Lung (tissue), 11 donors: ENCODE measurements at regions not wholly inside any gene's neighbourhood (a gene's known extent, or its start where the extent isn't known, plus 50 kb on each side); places are given as distances from the start of the nearest gene placed in this dataset.

Experiments used
- ATAC-seq: fragments of 200-7000 bp; cut with Tn5 transposase; one replicate; pipeline ENCODE4 v1.9.1; 2020; ENCODE audit warnings: moderate number of reproducible peaks; ENCODE audit not compliant: insufficient read depth, low FRiP score
- DNase-seq, 3 donors: peaks; one replicate each; pipeline ENCODE4 v3.0.0-alpha.2; 2013 to 2017
- H3K27ac ChIP-seq, 2 donors: one replicate each; pipeline ENCODE4 v1.5.1; 2013; ENCODE audit warnings: mild to moderate bottlenecking in 2 of 2, moderate library complexity in 2 of 2, control low read depth in 1 of 2, inconsistent platforms in 1 of 2, low read depth in 1 of 2, low read length in 1 of 2
- H3K27me3 ChIP-seq, 3 donors: one replicate each; pipeline ENCODE4 v1.5.1; 2013; ENCODE audit warnings: low read length in 2 of 3; ENCODE audit not compliant: control insufficient read depth in 3 of 3, insufficient read depth in 3 of 3
- H3K36me3 ChIP-seq, 4 donors: one replicate each; pipeline ENCODE4 v1.5.1; 2013; ENCODE audit warnings: low read length in 4 of 4, mild to moderate bottlenecking in 1 of 4, moderate library complexity in 1 of 4; ENCODE audit not compliant: control insufficient read depth in 4 of 4, insufficient read depth in 4 of 4
- H3K4me1 ChIP-seq, 5 donors: one replicate each; pipeline ENCODE4 v1.5.1; 2013; ENCODE audit warnings: low read length in 5 of 5, mild to moderate bottlenecking in 2 of 5, moderate library complexity in 1 of 5; ENCODE audit not compliant: control insufficient read depth in 5 of 5, insufficient read depth in 5 of 5
- H3K4me3 ChIP-seq: one replicate; pipeline ENCODE4 v1.5.1; 2013; ENCODE audit warnings: mild to moderate bottlenecking, control low read depth, moderate library complexity
- H3K9ac ChIP-seq, 2 donors: one replicate each; pipeline ENCODE4 v1.5.1; 2013; ENCODE audit warnings: low read length in 2 of 2, control low read depth in 1 of 2; ENCODE audit not compliant: insufficient read depth in 1 of 2
- H3K9me3 ChIP-seq, 4 donors: one replicate each; pipeline ENCODE4 v1.5.1; 2013; ENCODE audit warnings: low read length in 3 of 4, mild to moderate bottlenecking in 1 of 4, moderate library complexity in 1 of 4; ENCODE audit not compliant: control insufficient read depth in 4 of 4, insufficient read depth in 3 of 4
- CTCF ChIP-seq: IDR thresholded peaks from 2 replicates; pipeline ENCODE4 v1.5.1; 2012; ENCODE audit warnings: mild to moderate bottlenecking; ENCODE audit errors: control extremely low read depth, extremely low read depth
- WGBS, 2 donors: extraction: QIAGEN DNeasy Blood & Tissue Kit; methylation state at CpG; one replicate each; pipeline ENCODE4 v1.1.7; 2013; 5-methylcytosine and 5-hydroxymethylcytosine counted together
- donor health status: control.
- donor health status: control.
- donor health status: Bipolar disorder and iron deficiency.
- donor health status: healthy.
- donor health status: DM: yes; HTN: yes; CAD: no.

- H3K36me3 ChIP-seq = no peaks in the 10 kb centered on the region
- no peak for ATAC-seq
- TF ChIP-seq CTCF = no peak
- no peak overlapping the region for H3K27ac ChIP-seq
- H3K9ac ChIP-seq = no peak overlapping the region
- no peak for DNase-seq
- H3K9me3 ChIP-seq = no peaks in the 10 kb centered on the region
- no peaks in the 10 kb centered on the region for H3K4me1 ChIP-seq
- H3K4me3 ChIP-seq = no peak overlapping the region
- H3K27me3 ChIP-seq = no peaks in the 10 kb centered on the region
- 84 to 92% methylated on average over 2 of the region's 2 CpGs for WGBS, 2 donors
Observed at GRCh38 chr9:103625161-103625804, 468.8 kb upstream of the SMC2 start.

GRCh38 chr9:103627731-103628130, 466.4 kb upstream of the SMC2 start:
- no peaks in the 10 kb centered on the region for H3K36me3 ChIP-seq
- no peak overlapping the region for H3K4me3 ChIP-seq
- no peak for DNase-seq
- H3K9ac ChIP-seq = no peak overlapping the region
- no peak overlapping the region for H3K27ac ChIP-seq
- no peak for TF ChIP-seq CTCF
- 55 to 72% methylated on average over 1 of the region's 1 CpG for WGBS, 2 donors
- ATAC-seq = no peak
- no peaks in the 10 kb centered on the region for H3K27me3 ChIP-seq
- no peaks in the 10 kb centered on the region for H3K4me1 ChIP-seq
- no peaks in the 10 kb centered on the region for H3K9me3 ChIP-seq

- no peak for TF ChIP-seq CTCF
- Histone ChIP-seq H3K4me1 (no peaks in the 10 kb centered on the region), H3K9me3 (no peaks in the 10 kb centered on the region), H3K27me3 (no peaks in the 10 kb centered on the region), H3K27ac (no peak overlapping the region), H3K4me3 (no peak overlapping the region), H3K9ac (no peak overlapping the region), H3K36me3 (no peaks in the 10 kb centered on the region)
- DNase-seq = no peak
- 91 to 98% methylated on average over 1 of the region's 1 CpG for WGBS, 2 donors
- ATAC-seq = no peak
Observed at GRCh38 chr9:103649086-103649485, 445.0 kb upstream of the SMC2 start.

GRCh38 chr9:103658156-103658555, 436.0 kb upstream of the SMC2 start:
- Histone ChIP-seq H3K27ac (no peak overlapping the region), H3K9me3 (peaks cover 0 to 6% (median under 1%) of the 10 kb centered on the region in 4 donors), H3K4me1 (no peaks in the 10 kb centered on the region), H3K36me3 (no peaks in the 10 kb centered on the region), H3K4me3 (no peak overlapping the region), H3K27me3 (no peaks in the 10 kb centered on the region), H3K9ac (no peak overlapping the region)
- no peak for ATAC-seq
- TF ChIP-seq CTCF = no peak
- 94 to 97% methylated on average over 5 of the region's 5 CpGs for WGBS, 2 donors
- DNase-seq = no peak
